Activated gamma-delta T cell (primary cell): ENCODE measurements at regions not wholly inside any gene's neighbourhood (a gene's known extent, or its start where the extent isn't known, plus 50 kb on each side); places are given as distances from the start of the nearest gene placed in this dataset.
"Not testable (repeated sequence)": the region's sequence is repeated elsewhere in the genome, so short reads cannot be mapped to it uniquely, and the experiment has no call there.

Experiments used
- DNase-seq: peaks from one replicate; lab custom pipeline; 2025; lab: John Stamatoyannopoulos, UW

DNA sequence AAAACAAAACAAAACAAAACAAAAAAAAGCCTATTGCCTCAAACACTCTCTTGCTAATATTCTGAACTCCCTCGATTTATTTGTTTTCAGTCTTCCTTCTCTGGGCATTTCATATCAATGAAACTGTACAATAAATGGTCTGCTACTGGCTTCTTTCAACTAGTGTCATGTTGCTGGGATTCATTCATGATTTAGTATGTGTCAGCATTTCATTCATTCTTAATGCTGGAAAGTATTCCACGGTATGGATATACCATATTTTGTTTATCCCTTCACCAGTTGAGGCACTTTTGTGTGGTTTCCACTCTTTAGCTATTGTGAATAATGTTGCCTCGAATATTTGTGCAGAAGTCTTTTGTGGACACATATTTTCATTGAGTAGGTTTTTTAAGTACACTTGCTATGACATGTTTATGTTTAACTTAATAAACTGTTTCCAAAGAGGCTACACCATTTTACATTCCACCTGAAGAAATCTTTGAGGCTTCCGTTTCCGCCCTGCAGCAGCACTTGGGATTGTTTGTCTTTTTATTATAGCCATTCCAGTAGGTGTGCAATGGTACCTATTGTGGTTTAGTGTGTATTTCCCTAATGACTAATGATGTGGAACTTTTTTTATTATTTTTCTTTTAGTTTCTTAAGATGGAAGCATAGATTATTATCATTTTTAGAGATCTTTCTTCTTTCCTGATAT, 543.6 kb upstream of the SOX11 start:
- no peak for DNase-seq

DNA sequence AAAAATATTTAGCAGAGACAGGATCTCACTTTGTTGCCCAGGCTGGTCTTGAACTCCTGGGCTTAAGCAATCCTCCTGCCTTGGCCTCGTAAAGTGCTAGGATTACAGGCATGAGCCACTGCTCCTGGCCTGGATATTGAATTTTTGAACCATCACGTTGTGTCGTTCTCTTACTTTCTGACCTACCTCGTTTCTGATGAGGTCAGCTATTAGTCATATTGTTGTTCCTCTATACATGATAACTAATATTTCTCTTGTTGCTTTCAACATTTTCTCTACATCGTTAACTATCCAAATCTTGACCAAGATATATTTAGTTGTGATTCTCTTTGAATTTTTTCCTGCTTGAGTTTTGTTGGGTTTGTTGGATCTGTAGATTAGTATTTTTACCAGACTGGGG, 541.3 kb upstream of the SOX11 start:
- DNase-seq, result no peak

- no peak for DNase-seq
Measured at GRCh38 chr2:5164776-5165525, 527.2 kb upstream of the SOX11 start.

- no peak for DNase-seq
Measured at GRCh38 chr2:5172923-5173322, 519.3 kb upstream of the SOX11 start.

DNA sequence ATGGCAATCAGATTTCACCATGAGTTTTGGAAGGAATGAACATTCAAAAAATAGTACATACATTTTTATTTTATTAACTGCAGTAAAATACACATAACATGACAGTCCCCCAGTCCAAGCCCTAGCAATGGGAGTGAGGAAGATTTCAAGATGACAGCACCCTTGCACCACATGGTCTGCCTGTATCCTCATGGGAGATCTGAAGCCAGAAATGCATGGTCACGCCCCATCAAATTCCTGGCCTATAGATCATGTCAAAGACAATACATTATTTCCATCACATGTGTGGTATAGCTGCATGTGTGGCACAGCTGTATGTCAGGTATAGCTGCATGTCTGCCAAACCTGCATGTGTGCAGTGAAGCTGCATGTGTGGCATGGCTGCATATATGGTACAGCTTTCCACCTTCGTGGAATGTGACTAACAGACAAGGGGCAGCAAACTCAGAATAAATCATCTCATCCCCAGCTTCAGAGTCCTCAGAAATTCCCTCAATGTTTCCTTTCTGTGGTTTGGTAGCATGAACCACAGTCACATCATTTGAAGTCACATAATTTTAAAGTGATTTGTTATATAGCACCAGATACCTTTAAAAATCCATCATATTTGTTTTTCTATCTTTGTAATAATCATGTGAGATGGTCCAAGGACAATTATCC, 518.2 kb upstream of the SOX11 start:
- DNase-seq, result no peak

GRCh38 chr2:5175231-5175630, 517.0 kb upstream of the SOX11 start:
- DNase-seq, result no peak

GRCh38 chr2:5176764-5177163, 515.4 kb upstream of the SOX11 start:
- DNase-seq, result no peak

- DNase-seq, result no peak
Measured at GRCh38 chr2:5183031-5183430, 509.2 kb upstream of the SOX11 start.

GRCh38 chr2:5187283-5187682, 504.9 kb upstream of the SOX11 start:
- DNase-seq, result no peak

GRCh38 chr2:5188636-5189035, 503.5 kb upstream of the SOX11 start:
- no peak for DNase-seq

GRCh38 chr2:5190023-5190422, 502.2 kb upstream of the SOX11 start:
- no peak for DNase-seq

- DNase-seq, result no peak
Measured at GRCh38 chr2:5195636-5196035, 496.5 kb upstream of the SOX11 start.

GRCh38 chr2:5203134-5203755, 488.9 kb upstream of the SOX11 start:
- DNase-seq, result no peak

DNA sequence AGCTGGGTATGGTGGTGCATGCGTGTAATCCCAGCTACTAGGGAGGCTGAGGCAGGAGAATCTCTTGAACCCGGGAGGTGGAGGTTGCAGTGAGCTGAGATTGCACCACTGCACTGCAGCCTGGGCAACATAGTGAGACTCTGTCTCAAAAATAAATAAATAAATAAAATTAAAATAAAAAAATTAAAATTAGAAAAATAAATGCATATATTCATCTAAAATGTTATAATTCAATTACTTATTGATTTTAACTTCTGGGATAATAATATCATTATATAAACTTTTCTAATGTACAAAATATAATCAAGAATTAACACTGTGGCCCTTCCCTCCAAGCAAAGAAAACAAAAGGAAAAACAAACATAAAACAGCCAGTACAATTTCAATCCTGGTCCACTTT, 485.4 kb upstream of the SOX11 start:
- DNase-seq, result not testable (repeated sequence)

- DNase-seq, result no peak
Measured at GRCh38 chr2:5215989-5216607, 476.1 kb upstream of the SOX11 start.

DNA sequence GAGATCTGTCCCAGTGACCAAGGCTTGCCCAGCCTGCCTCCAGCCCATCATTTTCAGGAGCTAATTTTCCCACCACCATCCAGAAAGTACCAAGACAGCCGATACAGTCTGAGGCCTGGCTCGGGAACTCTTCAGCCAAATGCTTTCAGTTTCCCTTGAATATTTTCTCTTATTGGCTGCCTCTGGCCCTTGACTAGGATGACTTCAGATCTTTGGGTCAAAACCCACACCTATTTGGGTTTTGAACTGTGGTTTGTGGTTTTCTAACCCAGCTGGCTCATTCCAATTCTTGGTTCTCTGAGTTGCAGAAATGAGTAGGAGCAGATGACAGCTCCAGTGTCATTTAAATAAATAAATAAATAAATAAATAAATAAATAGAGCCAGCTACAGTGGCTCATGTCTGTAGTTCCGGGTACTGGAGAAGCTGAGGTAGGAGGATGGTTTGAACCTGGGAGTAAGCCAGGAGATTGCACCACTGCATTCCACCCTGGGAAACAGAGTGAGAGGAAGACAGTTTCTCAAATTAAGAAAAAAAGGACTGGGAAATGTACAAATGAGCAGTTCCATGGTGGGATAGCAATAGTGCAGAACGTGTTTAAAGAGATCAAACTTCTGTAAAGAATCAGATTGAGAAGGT, 465.0 kb upstream of the SOX11 start:
- no peak for DNase-seq

GRCh38 chr2:5229574-5229973, 462.6 kb upstream of the SOX11 start:
- no peak for DNase-seq

DNA sequence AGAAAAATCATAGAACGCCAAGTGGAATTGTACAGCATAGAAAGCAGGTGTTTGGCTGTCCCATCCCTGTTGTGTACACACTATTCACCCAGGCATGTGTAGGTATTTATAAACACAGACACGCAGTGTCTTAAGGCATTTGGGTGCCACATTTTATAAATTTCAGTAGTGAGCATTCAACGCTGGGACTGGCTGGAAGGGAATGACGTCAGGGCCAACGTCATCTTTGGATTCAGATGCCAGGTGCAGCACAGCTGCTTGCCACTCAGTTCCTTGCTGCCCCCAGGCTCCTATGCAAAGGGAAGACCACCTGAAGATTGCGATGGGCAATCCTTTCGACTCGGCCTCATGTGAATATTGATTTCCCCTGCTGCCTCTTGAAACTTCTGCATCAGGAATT, 461.7 kb upstream of the SOX11 start:
- no peak for DNase-seq

DNA sequence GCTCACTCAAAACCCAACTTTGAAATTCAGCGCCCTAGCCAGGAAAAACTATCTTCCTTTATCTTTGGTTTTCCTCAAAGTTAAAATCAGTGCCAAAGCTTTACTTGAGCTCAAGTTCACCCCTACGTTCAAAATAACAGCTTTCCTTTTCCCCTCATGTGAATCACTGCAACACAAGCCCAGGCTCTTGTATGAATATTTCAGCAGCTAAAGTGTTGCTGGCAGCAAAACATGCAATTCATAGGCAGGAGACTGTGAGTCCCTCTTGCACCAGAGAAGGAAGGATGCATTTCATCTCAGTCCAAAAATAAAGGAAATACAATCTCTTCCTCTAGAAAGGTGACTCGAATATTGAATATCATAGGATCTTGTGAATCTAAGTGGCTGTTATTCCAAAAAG, 461.3 kb upstream of the SOX11 start:
- DNase-seq, result no peak

DNA sequence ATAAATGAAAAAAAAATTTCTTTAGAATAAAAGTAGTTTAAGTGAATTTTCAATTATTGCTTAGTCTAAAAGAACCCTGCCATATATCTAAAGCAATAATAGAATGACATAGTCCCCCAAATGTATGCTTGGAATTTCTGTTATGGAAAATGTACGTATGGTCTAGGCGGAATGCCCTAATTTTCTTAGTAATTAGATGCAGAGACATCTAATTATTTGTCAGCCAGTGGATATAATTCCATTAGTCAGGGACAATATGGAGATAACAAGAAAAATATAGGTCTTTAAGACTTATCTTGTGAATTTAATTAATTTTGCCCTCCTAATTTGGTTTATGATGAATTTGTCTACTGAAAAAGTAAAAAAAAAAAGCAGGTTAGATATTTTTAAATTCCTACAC, 460.9 kb upstream of the SOX11 start:
- DNase-seq, result no peak

DNA sequence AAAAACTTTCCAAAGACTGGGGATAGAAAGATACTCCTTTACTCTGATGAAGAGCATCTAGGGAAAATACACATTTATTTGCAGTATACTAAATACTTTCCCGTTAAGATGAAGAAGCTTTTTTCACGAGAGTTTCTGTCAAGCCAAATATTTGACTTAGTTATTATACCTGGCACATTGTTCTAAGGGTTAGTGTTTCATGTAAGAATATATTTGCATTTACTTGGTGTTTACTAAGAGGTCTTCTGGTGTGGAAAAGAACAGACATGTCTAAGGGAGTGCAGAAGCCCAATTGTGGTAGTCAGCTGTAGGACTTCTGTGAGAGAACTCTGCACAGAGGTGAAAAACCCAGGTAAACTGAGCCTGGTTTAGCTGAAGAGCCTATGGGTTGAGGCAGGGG, 457.6 kb upstream of the SOX11 start:
- no peak for DNase-seq

DNA sequence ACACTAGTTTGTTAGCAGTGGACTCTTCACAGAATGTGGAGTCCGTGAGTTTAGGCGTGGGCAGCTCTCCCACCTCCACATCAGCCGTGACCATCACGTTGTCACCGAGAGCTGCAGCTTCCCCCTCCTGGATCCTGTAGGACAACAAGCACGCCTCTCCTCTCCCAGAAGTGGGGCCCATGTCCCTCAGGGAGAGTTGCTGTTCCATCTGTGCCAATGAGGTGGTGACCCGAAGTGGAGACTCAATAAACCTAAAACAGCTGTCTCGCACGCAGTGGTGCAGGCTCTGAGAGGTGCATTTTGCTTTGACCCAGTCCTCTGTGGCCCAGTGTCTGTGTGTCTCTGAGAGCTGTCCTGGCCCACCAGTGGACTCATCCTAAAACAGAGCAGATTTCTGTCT, 456.5 kb upstream of the SOX11 start:
- no peak for DNase-seq
